Chondrocyte (in vitro differentiated cells): ENCODE measurements at regions not wholly inside any gene's neighbourhood (a gene's known extent, or its start where the extent isn't known, plus 50 kb on each side); places are given as distances from the start of the nearest gene placed in this dataset.

Source experiments
- DNase-seq: peaks from one replicate; pipeline ENCODE4 v3.0.0; 2021; ENCODE audit warnings: mixed read lengths, low spot score
- H3K27ac Mint-ChIP-seq: one replicate; pipeline ENCODE4 v1.8.0; 2021; ENCODE audit warnings: mild to moderate bottlenecking, moderate library complexity, mixed read lengths; ENCODE audit not compliant: unreplicated experiment
- H3K27me3 Mint-ChIP-seq: 2 replicates; pipeline ENCODE4 v1.8.0; 2021; ENCODE audit warnings: low read depth, mixed read lengths
- H3K36me3 Mint-ChIP-seq: 2 replicates; pipeline ENCODE4 v1.8.0; 2021; ENCODE audit warnings: low read depth, mixed read lengths
- H3K4me1 Mint-ChIP-seq: 2 replicates; pipeline ENCODE4 v1.8.0; 2021; ENCODE audit warnings: low read depth, mild to moderate bottlenecking, mixed read lengths
- H3K4me3 Mint-ChIP-seq: one replicate; pipeline ENCODE4 v1.8.0; 2021; ENCODE audit warnings: mild to moderate bottlenecking, moderate library complexity, mixed read lengths; ENCODE audit not compliant: unreplicated experiment
- H3K9me3 Mint-ChIP-seq: 2 replicates; pipeline ENCODE4 v1.8.0; 2021; ENCODE audit warnings: low read depth, mixed read lengths
- TF ChIP-seq, protein P1 (sequence below): fragments of 200-600 bp; sonication (generic); IDR thresholded peaks from 2 replicates; pipeline ENCODE4 v1.5.0; 2021; ENCODE audit warnings: antibody characterized with exemption, mild to moderate bottlenecking, moderate library complexity

DNA sequence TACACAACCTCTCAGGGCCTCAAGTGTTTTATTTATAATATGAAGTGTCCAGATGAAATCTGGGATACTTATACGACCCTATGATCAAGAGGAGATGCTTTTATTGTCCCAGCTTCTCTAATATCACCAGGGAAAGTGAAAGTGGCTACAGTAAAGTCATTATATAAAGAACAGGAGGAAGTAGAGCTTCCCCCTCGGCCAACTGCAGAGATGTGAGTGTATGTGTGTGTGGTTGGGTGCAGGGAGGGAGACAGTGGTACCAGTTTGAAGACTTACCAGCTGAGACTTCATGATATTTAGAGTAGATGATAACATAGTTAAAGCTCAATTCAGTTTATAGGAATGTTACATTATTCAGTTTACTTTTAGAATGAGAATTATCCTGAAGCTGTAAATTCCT is 373.6 kb upstream of the DDI1 start:
- no peak for DNase-seq
- no peak overlapping the region for H3K27ac Mint-ChIP-seq
- H3K36me3 Mint-ChIP-seq = no peaks in the 10 kb centered on the region
- TF ChIP-seq, protein P1, sequence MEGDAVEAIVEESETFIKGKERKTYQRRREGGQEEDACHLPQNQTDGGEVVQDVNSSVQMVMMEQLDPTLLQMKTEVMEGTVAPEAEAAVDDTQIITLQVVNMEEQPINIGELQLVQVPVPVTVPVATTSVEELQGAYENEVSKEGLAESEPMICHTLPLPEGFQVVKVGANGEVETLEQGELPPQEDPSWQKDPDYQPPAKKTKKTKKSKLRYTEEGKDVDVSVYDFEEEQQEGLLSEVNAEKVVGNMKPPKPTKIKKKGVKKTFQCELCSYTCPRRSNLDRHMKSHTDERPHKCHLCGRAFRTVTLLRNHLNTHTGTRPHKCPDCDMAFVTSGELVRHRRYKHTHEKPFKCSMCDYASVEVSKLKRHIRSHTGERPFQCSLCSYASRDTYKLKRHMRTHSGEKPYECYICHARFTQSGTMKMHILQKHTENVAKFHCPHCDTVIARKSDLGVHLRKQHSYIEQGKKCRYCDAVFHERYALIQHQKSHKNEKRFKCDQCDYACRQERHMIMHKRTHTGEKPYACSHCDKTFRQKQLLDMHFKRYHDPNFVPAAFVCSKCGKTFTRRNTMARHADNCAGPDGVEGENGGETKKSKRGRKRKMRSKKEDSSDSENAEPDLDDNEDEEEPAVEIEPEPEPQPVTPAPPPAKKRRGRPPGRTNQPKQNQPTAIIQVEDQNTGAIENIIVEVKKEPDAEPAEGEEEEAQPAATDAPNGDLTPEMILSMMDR = no peak
- no peaks in the 10 kb centered on the region for H3K4me1 Mint-ChIP-seq
- H3K27me3 Mint-ChIP-seq = no peaks in the 10 kb centered on the region
- H3K9me3 Mint-ChIP-seq = no peaks in the 10 kb centered on the region
- no peak overlapping the region for H3K4me3 Mint-ChIP-seq

DNA sequence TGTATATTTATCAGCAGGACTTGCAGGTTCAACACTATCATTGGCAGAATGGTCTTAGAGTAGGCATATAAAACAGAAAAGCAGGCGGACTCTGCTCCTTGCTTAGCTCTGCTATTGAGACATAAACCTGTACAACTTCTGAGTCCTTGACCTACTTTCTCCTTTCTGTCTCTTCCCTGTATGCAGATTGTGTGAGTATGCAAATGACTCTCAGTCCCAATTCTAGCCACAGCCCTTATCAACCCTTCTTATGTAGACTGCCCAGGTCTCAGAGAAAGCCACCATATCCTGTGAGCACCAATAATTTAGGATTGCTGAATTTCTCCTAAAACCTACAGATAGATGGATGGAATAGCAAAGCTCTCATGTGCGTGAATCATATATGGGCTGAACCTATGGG is 367.6 kb upstream of the DDI1 start:
- H3K4me1 Mint-ChIP-seq = no peaks in the 10 kb centered on the region
- TF ChIP-seq, protein P1 = no peak
- H3K9me3 Mint-ChIP-seq = no peaks in the 10 kb centered on the region
- peaks cover 6% of the 10 kb centered on the region for H3K27me3 Mint-ChIP-seq
- DNase-seq = no peak
- H3K4me3 Mint-ChIP-seq = no peak overlapping the region
- no peak overlapping the region for H3K27ac Mint-ChIP-seq
- H3K36me3 Mint-ChIP-seq = no peaks in the 10 kb centered on the region

DNA sequence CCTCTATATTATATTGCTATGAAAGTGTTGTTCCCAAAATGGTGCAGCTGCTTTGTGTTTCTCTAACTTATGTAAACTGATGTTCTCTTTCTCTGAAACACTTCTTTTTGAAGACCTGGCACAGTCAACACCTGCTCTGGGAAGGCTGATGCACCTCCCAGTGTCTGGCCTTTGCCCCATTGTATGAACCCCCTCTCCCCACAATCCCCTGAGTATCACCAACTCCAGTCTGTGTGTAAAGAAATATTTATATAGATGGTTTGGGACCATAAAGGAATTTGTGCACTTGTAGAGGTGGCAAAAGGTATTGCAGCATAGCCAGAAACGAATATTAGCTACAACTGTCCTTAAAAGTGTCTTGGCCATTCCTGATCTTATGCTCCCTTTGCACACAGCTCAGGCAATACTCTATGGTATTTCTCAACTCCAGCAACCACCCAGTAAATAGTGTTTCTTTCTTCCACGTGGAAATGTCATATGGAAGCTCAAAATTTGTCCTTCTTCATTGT is 365.2 kb upstream of the DDI1 start:
- DNase-seq = no peak
- H3K4me1 Mint-ChIP-seq = no peaks in the 10 kb centered on the region
- no peak overlapping the region for H3K27ac Mint-ChIP-seq
- no peaks in the 10 kb centered on the region for H3K36me3 Mint-ChIP-seq
- H3K4me3 Mint-ChIP-seq = no peak overlapping the region
- TF ChIP-seq, protein P1 = peak; percentile 32
- peaks cover 6% of the 10 kb centered on the region for H3K27me3 Mint-ChIP-seq
- H3K9me3 Mint-ChIP-seq = no peaks in the 10 kb centered on the region

DNA sequence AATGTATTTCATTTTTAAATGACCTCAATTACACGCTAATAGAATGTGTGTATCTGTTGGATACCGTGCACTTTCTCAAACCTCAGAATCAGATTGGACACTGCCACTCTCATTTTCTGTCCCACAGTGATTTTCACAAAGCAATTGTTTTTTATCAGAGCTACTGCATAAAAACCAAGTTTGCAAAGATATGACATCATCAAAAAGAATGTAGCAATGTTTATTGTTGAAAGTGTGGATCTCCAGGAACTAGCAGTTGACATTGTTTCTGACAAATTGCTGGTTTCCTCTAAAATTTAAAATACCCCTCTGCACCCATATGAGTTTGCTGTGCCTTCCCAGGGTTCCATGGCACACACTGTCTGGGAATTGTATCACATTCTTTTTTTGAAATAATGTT is 362.7 kb upstream of the DDI1 start:
- no peak for DNase-seq
- Mint-ChIP-seq H3K27ac (no peak overlapping the region), H3K36me3 (no peaks in the 10 kb centered on the region), H3K9me3 (peaks cover 4% of the 10 kb centered on the region), H3K27me3 (peaks cover 6% of the 10 kb centered on the region), H3K4me3 (no peak overlapping the region), H3K4me1 (no peaks in the 10 kb centered on the region)
- TF ChIP-seq, protein P1 = no peak

DNA sequence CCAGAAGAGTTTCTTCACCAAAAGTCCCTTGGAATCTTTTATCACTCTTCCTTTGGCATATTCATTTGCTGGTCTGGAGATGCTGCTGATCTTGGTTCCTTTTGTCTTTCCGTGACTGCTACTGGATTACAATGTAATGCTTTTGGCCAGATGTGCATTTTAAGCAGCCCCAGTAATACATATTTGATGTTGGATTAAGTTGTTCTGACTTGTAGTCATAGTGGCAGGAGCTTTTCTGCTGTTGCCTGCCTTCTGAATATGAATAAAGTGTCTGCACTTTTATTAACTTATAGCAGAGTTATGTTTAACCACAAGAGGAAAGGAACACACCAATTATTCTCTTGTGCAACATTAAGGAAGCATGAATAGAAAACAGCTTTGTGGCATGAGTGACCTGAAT is 360.0 kb upstream of the DDI1 start:
- Mint-ChIP-seq H3K27ac (no peak overlapping the region), H3K9me3 (peaks cover 4% of the 10 kb centered on the region), H3K27me3 (peaks cover 4% of the 10 kb centered on the region), H3K4me1 (no peaks in the 10 kb centered on the region), H3K36me3 (no peaks in the 10 kb centered on the region), H3K4me3 (no peak overlapping the region)
- no peak for DNase-seq
- TF ChIP-seq, protein P1 = no peak
